GM12892 (cell line): ENCODE measurements at regions not wholly inside any gene's neighbourhood (a gene's known extent, or its start where the extent isn't known, plus 50 kb on each side); places are given as distances from the start of the nearest gene placed in this dataset.

Source experiments
- POLR2A ChIP-seq: IDR thresholded peaks from 2 replicates; pipeline ENCODE4 v1.6.1; 2011; ENCODE audit warnings: low read depth, low read length, control low read depth
- POLR2AphosphoS5 ChIP-seq: IDR thresholded peaks from 2 replicates; pipeline ENCODE4 v1.6.1; 2011; ENCODE audit warnings: low read depth, low read length, control low read depth
- TAF1 ChIP-seq: IDR thresholded peaks from 2 replicates; pipeline ENCODE4 v1.6.1; 2011; ENCODE audit warnings: low read depth, mild to moderate bottlenecking, control low read depth, low read length, borderline replicate concordance

- TF ChIP-seq POLR2AphosphoS5 (no peak), POLR2A (no peak), TAF1 (no peak)
These were observed 120.3 kb upstream of the MOCS1 start for GRCh38 chr6:40054602-40055001.
